ENCODE measurements at regions not wholly inside any gene's neighbourhood (a gene's known extent, or its start where the extent isn't known, plus 50 kb on each side); places are given as distances from the start of the nearest gene placed in this dataset.

DNA sequence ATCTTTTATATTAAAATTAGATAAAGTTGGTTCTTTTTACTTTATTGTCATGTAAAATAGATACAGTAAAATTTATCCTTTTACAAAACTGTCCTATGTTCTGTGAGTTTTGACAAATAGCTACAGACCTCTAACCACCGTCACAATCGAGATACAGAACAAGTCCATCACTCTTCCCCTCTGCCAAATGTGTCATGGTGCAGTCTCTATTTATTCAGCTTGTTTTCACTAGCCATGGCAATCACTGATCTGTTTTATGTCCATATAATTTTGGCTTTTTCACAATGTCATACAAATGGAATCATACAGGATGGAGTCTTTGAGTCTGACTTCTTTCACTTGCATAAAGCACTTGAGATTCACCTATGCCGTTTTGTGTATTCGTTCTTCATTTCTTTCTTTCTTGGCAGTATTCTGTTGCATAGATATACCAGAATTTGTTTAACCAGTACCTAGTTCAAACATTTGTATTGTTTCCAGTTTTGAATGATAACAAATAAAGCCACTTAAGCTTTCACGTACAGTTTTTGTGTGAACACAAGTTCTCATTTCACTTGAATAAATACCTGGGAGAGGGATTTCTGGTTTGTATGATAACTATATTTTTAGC, 273.2 kb upstream of the MPDZ start:
- DNase-seq (ENCODE audit: low spot score), result no peak

DNA sequence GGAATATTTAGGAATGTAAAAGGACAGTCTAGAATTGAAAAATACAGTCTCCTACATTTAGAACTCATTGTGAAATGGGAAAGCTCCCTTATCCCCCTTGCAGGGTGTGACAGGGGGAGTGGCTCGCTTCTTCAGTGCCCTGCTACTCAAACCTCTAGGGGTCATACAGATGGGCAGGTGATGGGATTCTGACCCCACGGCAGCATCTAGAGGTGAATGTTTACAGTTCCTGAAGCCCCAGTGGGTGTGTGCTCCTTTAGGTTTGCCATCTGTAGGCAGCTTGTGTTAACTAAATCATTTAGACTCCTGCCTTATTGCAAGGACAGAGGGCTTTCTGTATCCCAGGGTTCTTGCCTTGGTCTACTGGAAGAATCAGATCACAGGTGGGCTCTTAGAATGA, 271.0 kb upstream of the MPDZ start:
- DNase-seq (ENCODE audit: low spot score), result no peak

- DNase-seq (ENCODE audit: low spot score), result no peak
Measured at GRCh38 chr9:13548535-13548934, 269.0 kb upstream of the MPDZ start.

- DNase-seq (ENCODE audit: low spot score), result no peak
Measured at GRCh38 chr9:13535141-13535540, 255.6 kb upstream of the MPDZ start.

- DNase-seq (ENCODE audit: low spot score), result no peak
Measured at GRCh38 chr9:13534006-13534405, 254.5 kb upstream of the MPDZ start.

GRCh38 chr9:13532407-13532806, 252.9 kb upstream of the MPDZ start:
- DNase-seq (ENCODE audit: low spot score), result no peak

- DNase-seq (ENCODE audit: low spot score), result no peak
Measured at GRCh38 chr9:13529321-13530104, 250.0 kb upstream of the MPDZ start.

GRCh38 chr9:13524245-13524644, 244.8 kb upstream of the MPDZ start:
- no peak for DNase-seq (ENCODE audit: low spot score)

DNA sequence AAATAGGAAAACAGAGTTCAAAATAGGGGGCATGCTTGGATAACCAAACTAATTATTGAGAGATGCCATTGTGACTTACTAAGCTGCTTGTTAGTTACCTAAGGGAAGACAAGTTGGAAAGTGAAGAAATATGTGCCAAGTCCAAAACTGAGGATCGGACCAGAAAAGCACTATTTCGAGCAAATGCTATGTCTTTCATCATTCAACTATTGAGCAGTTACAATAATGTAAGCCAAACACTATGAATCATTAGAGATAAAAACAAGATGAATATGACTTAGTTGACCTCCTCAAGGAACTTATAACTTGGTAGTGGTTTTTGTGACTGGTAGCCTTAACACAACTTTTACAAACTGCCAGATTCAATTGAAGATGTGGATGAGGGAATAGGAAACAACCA, 240.6 kb upstream of the MPDZ start:
- no peak for DNase-seq (ENCODE audit: low spot score)

- no peak for DNase-seq (ENCODE audit: low spot score)
Measured at GRCh38 chr9:13513716-13514444, 234.4 kb upstream of the MPDZ start.

DNA sequence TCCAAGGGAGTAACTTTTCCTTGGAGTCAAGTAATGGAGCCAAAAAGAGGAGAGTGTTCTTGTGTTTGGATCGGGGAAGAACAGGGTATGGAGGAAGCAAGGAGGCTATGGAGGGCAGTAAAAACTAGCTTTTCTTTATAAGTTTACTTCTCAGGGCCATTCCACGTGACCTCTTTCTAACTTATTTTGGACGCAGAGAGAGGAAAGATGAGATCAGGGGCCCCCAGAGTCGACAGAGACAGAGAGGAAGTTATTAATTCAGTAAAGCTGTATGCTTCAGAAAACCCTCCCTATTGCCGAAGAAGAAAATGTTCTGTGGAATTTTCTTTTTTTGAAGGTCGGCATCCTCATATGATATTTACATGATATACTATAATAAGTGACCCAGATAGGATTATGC, 233.8 kb upstream of the MPDZ start:
- DNase-seq (ENCODE audit: low spot score), result no peak

DNA sequence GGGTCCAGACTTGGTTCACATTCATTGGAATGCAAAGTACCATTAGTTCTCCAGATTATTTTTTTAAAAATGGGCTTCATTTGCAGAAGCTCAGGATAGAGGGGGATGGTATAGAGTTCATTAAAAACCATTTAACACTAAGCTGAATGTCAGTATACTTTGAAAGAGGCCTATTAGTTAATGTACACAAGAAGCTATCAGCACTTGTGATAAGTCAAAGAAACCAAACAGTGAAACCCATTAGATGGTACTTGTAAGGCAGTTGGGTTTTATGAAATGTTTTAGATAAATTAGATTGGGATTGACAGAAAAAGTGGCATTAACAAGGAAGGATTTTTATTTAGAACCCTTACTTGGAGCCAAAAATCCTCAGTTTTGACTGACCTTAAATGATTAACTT, 229.2 kb upstream of the MPDZ start:
- DNase-seq (ENCODE audit: low spot score), result no peak

- DNase-seq (ENCODE audit: low spot score), result no peak
Measured at GRCh38 chr9:13508086-13508485, 228.6 kb upstream of the MPDZ start.

DNA sequence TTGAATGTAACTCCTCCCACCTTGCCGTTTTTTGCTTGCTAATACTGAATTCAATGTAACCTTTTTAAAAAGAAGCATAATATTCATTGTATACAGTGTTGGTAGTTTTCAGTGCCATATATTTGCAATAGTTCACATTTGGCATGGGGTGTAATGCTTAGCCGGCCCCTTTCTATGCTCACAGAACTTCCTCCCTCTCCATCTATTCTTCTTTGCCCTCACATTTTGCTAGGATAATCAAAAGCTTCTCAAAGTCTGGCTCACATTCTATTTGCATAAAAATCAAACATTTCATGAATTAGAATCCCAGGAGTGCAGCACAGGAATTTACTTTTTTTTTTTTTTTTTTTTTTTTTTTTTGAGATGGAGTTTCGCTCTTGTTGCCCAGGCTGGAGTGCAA, 226.3 kb upstream of the MPDZ start:
- DNase-seq (ENCODE audit: low spot score), result no peak

DNA sequence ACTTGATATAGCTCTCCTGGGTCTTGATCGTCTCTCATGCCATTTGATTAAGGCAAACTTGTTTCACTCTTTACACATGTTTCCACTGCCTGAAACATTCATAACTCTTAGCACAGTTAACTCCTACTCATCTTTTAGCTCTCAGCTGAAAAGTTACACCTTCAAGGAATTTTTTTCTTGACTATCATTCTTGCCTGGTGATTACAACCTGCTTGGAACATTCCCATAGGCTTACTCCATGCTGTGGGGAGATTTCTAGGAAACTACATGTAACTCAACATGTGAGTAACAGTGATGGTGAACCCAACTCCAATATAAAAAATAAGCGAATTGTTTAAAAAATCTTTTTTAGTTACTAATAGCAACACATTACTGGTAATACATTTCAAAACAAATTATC, 224.1 kb upstream of the MPDZ start:
- DNase-seq (ENCODE audit: low spot score), result no peak

GRCh38 chr9:13502484-13502883, 223.0 kb upstream of the MPDZ start:
- DNase-seq (ENCODE audit: low spot score), result no peak

DNA sequence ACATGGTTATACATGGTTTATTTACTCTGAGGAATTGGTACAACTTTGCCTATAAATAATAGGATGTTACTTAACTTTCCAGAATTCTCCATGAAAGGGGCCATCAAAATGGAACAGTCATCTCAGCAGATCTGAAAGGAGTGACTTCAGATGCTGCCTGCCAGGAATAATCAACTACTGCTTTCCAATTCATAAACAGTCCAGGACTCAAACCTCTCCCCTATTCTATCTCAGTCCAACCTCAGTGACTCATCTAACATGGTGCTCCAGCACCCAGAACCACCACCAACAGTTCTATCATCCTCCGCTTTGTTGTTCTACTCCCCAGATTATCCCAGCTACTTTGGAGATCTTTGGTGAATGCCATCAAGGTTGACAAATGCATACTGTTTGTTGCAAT, 221.5 kb upstream of the MPDZ start:
- no peak for DNase-seq (ENCODE audit: low spot score)

DNA sequence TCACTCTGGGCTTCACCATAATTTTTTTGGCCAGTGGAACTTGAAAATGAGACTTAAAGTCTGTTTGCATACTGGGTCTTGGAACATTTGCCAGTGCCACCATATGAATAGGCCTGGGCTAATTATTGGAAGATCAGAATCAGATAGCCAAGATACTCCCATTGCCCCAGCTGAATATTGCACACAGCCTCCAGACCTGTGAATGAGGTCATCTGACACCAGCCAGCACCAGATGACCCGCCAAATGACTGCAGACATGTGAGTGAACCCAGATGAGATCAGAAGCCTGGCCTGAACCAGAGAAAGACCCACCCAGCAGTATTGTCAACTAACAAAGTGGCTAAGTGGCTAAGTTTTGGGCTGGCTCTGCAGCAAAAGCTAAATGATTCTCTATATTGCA, 220.5 kb upstream of the MPDZ start:
- DNase-seq (ENCODE audit: low spot score), result no peak

DNA sequence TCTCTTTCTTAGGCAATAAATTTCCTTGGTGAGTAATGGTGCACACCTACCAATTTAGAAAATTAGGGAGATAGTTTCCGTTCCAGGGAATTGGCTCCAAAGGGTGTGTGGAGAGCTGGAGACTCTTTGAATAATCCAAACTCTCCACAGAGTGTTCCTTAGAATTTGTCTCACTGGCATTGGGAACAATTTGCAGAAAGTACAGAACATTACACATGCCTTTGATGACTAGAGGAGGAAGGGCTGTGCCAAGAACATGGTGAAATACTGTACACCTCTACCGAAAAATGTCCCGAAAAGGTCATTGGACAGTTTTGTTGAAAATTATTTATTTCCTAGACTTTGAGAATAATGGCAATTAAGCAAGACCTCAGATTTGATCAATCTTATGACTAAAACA, 214.2 kb upstream of the MPDZ start:
- DNase-seq (ENCODE audit: low spot score), result no peak

GRCh38 chr9:13491493-13492424, 212.3 kb upstream of the MPDZ start:
- DNase-seq (ENCODE audit: low spot score), result no peak

- no peak for DNase-seq (ENCODE audit: low spot score)
Measured at GRCh38 chr9:13491138-13491492, 211.6 kb upstream of the MPDZ start.

- DNase-seq (ENCODE audit: low spot score), result no peak
Measured at GRCh38 chr9:13487936-13488335, 208.4 kb upstream of the MPDZ start.
